Adrenal gland (tissue), 9 donors: ENCODE measurements at regions not wholly inside any gene's neighbourhood (a gene's known extent, or its start where the extent isn't known, plus 50 kb on each side); places are given as distances from the start of the nearest gene placed in this dataset.

Source experiments
- DNase-seq, 7 donors: peaks; one replicate each; pipeline ENCODE4 v3.0.0-alpha.2; 2019 to 2020
- H3K27ac ChIP-seq, 5 donors: fragments of 200-600 bp; sonication (generic) in 4 of 5; 1 replicate in 3 of 5; 2 replicates in 2 of 5; pipeline versions ENCODE4 v1.5.1 to v1.8.0; 2016 to 2020; ENCODE audit warnings: mild to moderate bottlenecking in 1 of 5
- H3K27me3 ChIP-seq: fragments of 200-600 bp; 2 replicates; pipeline ENCODE4 v1.8.0; 2021
- H3K36me3 ChIP-seq, 2 donors: fragments of 200-600 bp; replicated peaks in 1 of 2; 1 replicate in 1 of 2; 2 replicates in 1 of 2; pipeline versions ENCODE4 v1.5.1 to v1.8.0; 2018 to 2022
- H3K4me1 ChIP-seq, 2 donors: fragments of 200-600 bp; replicated peaks in 1 of 2; 1 replicate in 1 of 2; 2 replicates in 1 of 2; pipeline versions ENCODE4 v1.5.1 to v1.8.0; 2018 to 2021
- H3K4me3 ChIP-seq, 4 donors: fragments of 200-600 bp; sonication (generic) in 3 of 4; one replicate each; pipeline ENCODE4 v1.5.1; 2016 to 2018
- H3K9me3 ChIP-seq, 3 donors: fragments of 200-600 bp; sonication (generic) in 1 of 3; replicated peaks in 1 of 3; 1 replicate in 2 of 3; 2 replicates in 1 of 3; pipeline versions ENCODE4 v1.5.1 to v1.8.0; 2016 to 2021
- POLR2A ChIP-seq, 2 donors: fragments of 450-650 bp; IDR thresholded peaks; one replicate each; pipeline ENCODE4 v1.6.1; 2017; ENCODE audit warnings: antibody characterized with exemption in 2 of 2, mild to moderate bottlenecking in 2 of 2, moderate library complexity in 1 of 2
- WGBS, 4 donors: extraction: QIAGEN DNeasy Blood & Tissue Kit in 2 of 4; methylation state at CpG; one replicate each; pipeline versions ENCODE4 v1.1.5 to v1.1.7; 2013 to 2017; 5-methylcytosine and 5-hydroxymethylcytosine counted together
- intact Hi-C, 2 donors: fragments of 100-400 bp; cut with DNase I; formaldehyde crosslinking; loops; one replicate each; pipeline versions ENCODE4 v1.14.1 to v1.15.0; 2022 to 2023
- TF ChIP-seq, protein P1 (sequence below), 6 experiments: fragments of 450-650 bp in 4 of 6; fragments of 200-600 bp in 2 of 6; sonication (generic) in 1 of 6; IDR thresholded peaks; 1 replicate in 5 of 6; 2 replicates in 1 of 6; pipeline versions ENCODE4 v1.5.1 to v1.8.0; 2016 to 2021; ENCODE audit warnings: antibody characterized with exemption in 6 of 6, mild to moderate bottlenecking in 2 of 6, moderate library complexity in 1 of 6
- donor health status: healthy with polysubstance abuse.
- donor health status: Bipolar disorder and iron deficiency.
- donor health status: DM: yes; HTN: yes; CAD: no.
- donor health status: DM: no; HTN: no; CAD: no.
- donor health status: DM: no; HTN: no; CAD: no.

GRCh38 chr1:232384171-232384883 lies 245.6 kb downstream of the SIPA1L2 start:
- no peaks in the 10 kb centered on the region for H3K36me3 ChIP-seq
- no peak for DNase-seq
- no peak overlapping the region for H3K27ac ChIP-seq
- no peaks in the 10 kb centered on the region for H3K27me3 ChIP-seq
- no peak overlapping the region for H3K4me3 ChIP-seq
- H3K4me1 ChIP-seq, result no peaks in the 10 kb centered on the region
- TF ChIP-seq, protein P1, sequence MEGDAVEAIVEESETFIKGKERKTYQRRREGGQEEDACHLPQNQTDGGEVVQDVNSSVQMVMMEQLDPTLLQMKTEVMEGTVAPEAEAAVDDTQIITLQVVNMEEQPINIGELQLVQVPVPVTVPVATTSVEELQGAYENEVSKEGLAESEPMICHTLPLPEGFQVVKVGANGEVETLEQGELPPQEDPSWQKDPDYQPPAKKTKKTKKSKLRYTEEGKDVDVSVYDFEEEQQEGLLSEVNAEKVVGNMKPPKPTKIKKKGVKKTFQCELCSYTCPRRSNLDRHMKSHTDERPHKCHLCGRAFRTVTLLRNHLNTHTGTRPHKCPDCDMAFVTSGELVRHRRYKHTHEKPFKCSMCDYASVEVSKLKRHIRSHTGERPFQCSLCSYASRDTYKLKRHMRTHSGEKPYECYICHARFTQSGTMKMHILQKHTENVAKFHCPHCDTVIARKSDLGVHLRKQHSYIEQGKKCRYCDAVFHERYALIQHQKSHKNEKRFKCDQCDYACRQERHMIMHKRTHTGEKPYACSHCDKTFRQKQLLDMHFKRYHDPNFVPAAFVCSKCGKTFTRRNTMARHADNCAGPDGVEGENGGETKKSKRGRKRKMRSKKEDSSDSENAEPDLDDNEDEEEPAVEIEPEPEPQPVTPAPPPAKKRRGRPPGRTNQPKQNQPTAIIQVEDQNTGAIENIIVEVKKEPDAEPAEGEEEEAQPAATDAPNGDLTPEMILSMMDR (IDR thresholded peaks at IDR 0.05), result no peak
- TF ChIP-seq POLR2A (IDR thresholded peaks at IDR 0.05), result no peak
- 85 to 91% (median 88%) methylated on average over 4 of the region's 4 CpGs for WGBS, 4 donors
- H3K9me3 ChIP-seq, result no peaks in the 10 kb centered on the region
- intact Hi-C loops, result no loop called here

GRCh38 chr1:232383455-232384123 lies 246.3 kb downstream of the SIPA1L2 start:
- Histone ChIP-seq H3K36me3 (no peaks in the 10 kb centered on the region), H3K4me3 (no peak overlapping the region), H3K27me3 (no peaks in the 10 kb centered on the region), H3K27ac (no peak overlapping the region), H3K4me1 (no peaks in the 10 kb centered on the region), H3K9me3 (no peaks in the 10 kb centered on the region)
- no peak for DNase-seq
- 91 to 93% (median 92%) methylated on average over 12 to 13 of the region's 13 CpGs for WGBS, 4 donors
- intact Hi-C loops, result no loop called here
- TF ChIP-seq, protein P1 (IDR thresholded peaks at IDR 0.05), result no peak
- TF ChIP-seq POLR2A (IDR thresholded peaks at IDR 0.05), result no peak

- 75 to 94% (median 81%) methylated on average over 4 of the region's 4 CpGs for WGBS, 4 donors
- Histone ChIP-seq H3K27me3 (no peaks in the 10 kb centered on the region), H3K9me3 (no peaks in the 10 kb centered on the region), H3K4me3 (no peak overlapping the region), H3K4me1 (no peaks in the 10 kb centered on the region), H3K36me3 (no peaks in the 10 kb centered on the region), H3K27ac (no peak overlapping the region)
- no peak for TF ChIP-seq POLR2A (IDR thresholded peaks at IDR 0.05)
- TF ChIP-seq, protein P1 (IDR thresholded peaks at IDR 0.05), result no peak
- DNase-seq, result no peak
- intact Hi-C loops, result no loop called here
These were observed 247.3 kb downstream of the SIPA1L2 start for GRCh38 chr1:232382671-232383070.

GRCh38 chr1:232381394-232382100 lies 248.4 kb downstream of the SIPA1L2 start:
- Histone ChIP-seq H3K36me3 (no peaks in the 10 kb centered on the region), H3K9me3 (no peaks in the 10 kb centered on the region), H3K27ac (no peak overlapping the region), H3K4me3 (no peak overlapping the region), H3K4me1 (no peaks in the 10 kb centered on the region), H3K27me3 (no peaks in the 10 kb centered on the region)
- intact Hi-C loops, result no loop called here
- WGBS, 4 donors, result 89 to 91% (median 90%) methylated on average over 10 of the region's 10 CpGs
- DNase-seq, result no peak
- TF ChIP-seq, protein P1 (IDR thresholded peaks at IDR 0.05), result no peak
- TF ChIP-seq POLR2A (IDR thresholded peaks at IDR 0.05), result no peak
